ENCODE measurements at regions not wholly inside any gene's neighbourhood (a gene's known extent, or its start where the extent isn't known, plus 50 kb on each side); places are given as distances from the start of the nearest gene placed in this dataset.
"Not testable (repeated sequence)": the region's sequence is repeated elsewhere in the genome, so short reads cannot be mapped to it uniquely, and the experiment has no call there.

- TF ChIP-seq CTCF (IDR thresholded peaks at IDR 0.05; ENCODE audit: control insufficient read depth, extremely low read depth, insufficient read depth) = no peak
- no peak overlapping the region for H3K4me3 ChIP-seq (ENCODE audit: low read depth, low read length)
- no peak for DNase-seq (ENCODE audit: low read depth)
These were observed 411.2 kb downstream of the DAD1 start for GRCh38 chr14:22177870-22178269.

DNA sequence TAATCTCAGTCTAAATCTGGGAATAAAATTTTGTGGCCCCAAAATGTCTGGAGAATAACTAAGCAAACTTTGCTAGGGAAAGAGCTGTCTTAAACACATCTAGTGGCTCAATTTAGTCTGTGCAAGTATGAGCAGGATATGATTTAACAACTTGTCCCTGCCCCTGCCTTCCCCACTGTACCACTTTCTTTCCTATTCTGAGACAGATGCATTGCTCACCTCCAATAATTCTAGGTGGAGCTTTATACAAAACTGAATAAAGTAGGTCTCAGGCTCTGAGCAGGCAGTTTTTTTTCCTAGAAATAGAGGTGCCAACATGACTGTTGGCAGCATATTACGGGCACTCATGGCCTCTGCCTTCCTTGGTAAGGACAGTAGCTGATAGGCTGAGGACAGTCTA is 412.1 kb downstream of the DAD1 start:
- DNase-seq (ENCODE audit: low read depth) = no peak
- H3K4me3 ChIP-seq (ENCODE audit: low read depth, low read length) = no peak overlapping the region
- TF ChIP-seq CTCF (IDR thresholded peaks at IDR 0.05; ENCODE audit: control insufficient read depth, extremely low read depth, insufficient read depth) = no peak

GRCh38 chr14:22175278-22175558 is 413.8 kb downstream of the DAD1 start:
- not testable (repeated sequence) for DNase-seq (ENCODE audit: low read depth); H3K4me3 ChIP-seq (ENCODE audit: low read depth, low read length)

DNA sequence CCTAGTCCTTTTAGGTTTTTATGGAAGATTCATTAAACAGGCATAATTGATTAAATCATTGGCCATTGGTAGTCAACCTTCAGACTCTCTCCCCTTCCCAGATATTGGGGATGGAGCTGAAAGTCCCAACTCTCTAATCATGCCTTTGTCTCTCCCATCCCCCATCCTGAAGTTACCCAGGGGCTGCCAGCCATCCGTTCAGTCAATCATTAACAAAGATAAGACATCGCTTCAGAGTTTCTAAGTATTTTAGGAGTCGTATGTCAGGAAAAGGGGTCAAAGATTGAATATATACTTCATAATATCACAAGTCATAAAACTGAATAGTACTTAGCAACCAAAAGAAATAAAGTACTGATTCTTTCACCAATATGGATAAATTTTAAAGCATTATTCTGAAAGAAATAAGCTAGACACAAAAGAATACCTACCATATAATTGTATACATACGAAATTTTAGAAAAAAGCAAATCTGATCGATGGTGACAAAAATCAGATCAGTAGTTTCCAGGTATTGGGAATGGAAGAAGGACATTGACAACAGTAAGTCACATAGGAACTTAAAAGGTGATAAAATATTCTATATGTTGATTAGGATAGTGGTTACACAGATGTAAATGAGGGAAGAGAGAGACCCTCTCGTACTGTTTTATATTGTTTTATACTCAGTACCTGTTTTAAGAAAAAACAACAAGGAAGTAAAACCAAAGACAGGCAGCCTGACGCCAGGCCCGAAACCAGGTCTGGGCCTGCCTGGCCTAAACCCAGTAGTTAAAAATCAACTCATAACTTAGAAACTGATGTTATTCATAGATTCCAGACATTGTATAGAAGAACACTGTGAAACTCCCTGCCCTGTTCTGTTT is 414.4 kb downstream of the DAD1 start:
- DNase-seq (ENCODE audit: low read depth) = no peak
- no peak overlapping the region for H3K4me3 ChIP-seq (ENCODE audit: low read depth, low read length)
- no peak for TF ChIP-seq CTCF (IDR thresholded peaks at IDR 0.05; ENCODE audit: control insufficient read depth, extremely low read depth, insufficient read depth)

DNA sequence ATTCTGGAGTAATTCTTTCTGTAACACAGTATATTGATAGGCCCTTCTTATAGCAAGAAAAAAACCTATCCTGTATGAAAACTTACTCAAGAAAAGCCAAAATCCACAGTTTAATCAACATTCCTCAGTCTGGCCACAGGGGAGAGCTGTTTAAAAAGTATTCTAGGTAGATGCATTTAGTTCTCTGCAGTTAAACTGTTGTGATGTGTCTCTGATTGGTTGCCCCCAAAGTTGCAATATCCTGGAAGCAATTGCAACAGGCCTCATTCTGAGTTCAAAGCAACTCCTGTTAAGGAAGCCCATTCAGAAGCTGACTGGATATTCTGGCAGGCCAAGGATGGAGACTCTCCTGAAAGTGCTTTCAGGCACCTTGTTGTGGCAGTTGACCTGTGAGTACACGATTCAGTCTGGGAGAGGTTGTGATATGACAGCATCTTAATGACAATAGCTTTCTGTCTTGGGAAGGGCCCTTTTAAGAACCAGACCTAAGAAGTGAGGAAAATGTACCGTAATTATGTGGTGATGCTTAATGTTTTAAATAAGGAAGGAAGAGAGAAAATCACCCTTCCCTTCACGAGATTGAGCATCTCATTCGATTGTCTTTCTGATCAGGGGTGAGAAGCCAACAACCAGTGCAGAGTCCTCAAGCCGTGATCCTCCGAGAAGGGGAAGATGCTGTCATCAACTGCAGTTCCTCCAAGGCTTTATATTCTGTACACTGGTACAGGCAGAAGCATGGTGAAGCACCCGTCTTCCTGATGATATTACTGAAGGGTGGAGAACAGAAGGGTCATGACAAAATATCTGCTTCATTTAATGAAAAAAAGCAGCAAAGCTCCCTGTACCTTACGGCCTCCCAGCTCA is 420.7 kb downstream of the DAD1 start:
- H3K4me3 ChIP-seq (ENCODE audit: low read depth, low read length) = no peak overlapping the region
- no peak for DNase-seq (ENCODE audit: low read depth)
- no peak for TF ChIP-seq CTCF (IDR thresholded peaks at IDR 0.05; ENCODE audit: control insufficient read depth, extremely low read depth, insufficient read depth)

DNA sequence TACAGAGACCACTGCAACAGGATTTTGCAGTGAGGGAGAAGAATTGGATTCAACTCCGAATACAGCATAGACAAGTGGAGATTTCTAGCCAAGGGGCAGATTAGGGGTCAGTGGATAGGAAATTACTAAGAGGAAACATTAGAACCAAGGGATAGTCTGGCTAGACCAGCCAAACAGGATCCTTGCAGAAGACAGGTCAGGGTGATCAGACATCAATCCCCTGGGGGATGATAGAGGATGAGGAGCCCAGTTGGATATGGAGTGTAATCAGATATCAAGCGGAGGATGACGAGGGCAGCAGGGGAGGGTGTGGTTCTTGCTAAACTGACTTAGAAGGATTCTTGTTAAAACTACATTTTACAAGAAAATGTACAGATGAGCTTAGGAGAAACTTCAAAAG is 424.4 kb downstream of the DAD1 start:
- TF ChIP-seq CTCF (IDR thresholded peaks at IDR 0.05; ENCODE audit: control insufficient read depth, extremely low read depth, insufficient read depth) = no peak
- H3K4me3 ChIP-seq (ENCODE audit: low read depth, low read length) = no peak overlapping the region
- no peak for DNase-seq (ENCODE audit: low read depth)

GRCh38 chr14:22163051-22163450 is 426.0 kb downstream of the DAD1 start:
- no peak overlapping the region for H3K4me3 ChIP-seq (ENCODE audit: low read depth, low read length)
- peak; percentile 23 for TF ChIP-seq CTCF (IDR thresholded peaks at IDR 0.05; ENCODE audit: control insufficient read depth, extremely low read depth, insufficient read depth)
- DNase-seq (ENCODE audit: low read depth) = no peak

Data from LNCaP clone FGC (cell line).